ENCODE measurements at regions not wholly inside any gene's neighbourhood (a gene's known extent, or its start where the extent isn't known, plus 50 kb on each side); places are given as distances from the start of the nearest gene placed in this dataset.

DNA sequence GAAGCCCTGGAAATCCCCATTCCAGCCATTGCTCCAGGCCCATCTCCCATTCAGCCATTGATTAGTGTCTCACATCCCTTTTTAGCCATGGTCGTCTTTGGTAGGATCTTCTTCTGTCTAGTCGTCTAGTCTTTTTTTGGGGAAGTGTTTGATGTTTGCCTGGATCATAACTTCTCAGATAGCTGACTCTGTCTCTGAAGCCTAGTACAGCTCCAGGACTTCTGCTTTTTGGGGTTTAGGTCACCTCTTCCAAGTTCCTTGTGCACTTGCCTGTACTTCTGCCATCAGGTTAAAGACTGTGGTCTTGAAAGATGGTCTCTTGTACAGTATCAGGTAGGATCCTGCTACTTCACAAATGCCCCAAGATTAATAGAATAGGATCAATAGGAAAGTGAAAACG lies 553.5 kb downstream of the PKHD1 start:
- DNase-seq (ENCODE audit: low spot score) = no peak
- Mint-ChIP-seq H3K9me3 (no peaks in the 10 kb centered on the region), H3K36me3 (ENCODE audit: low read depth) (no peaks in the 10 kb centered on the region), H3K27ac (no peak overlapping the region), H3K27me3 (ENCODE audit: low read depth) (no peaks in the 10 kb centered on the region), H3K4me1 (ENCODE audit: low read depth) (no peaks in the 10 kb centered on the region), H3K4me3 (no peak overlapping the region)

GRCh38 chr6:51535327-51535726 lies 552.1 kb downstream of the PKHD1 start:
- DNase-seq (ENCODE audit: low spot score) = no peak
- Mint-ChIP-seq H3K4me1 (ENCODE audit: low read depth) (no peaks in the 10 kb centered on the region), H3K27me3 (ENCODE audit: low read depth) (no peaks in the 10 kb centered on the region), H3K9me3 (no peaks in the 10 kb centered on the region), H3K4me3 (no peak overlapping the region), H3K36me3 (ENCODE audit: low read depth) (no peaks in the 10 kb centered on the region), H3K27ac (no peak overlapping the region)

GRCh38 chr6:51536728-51537127 lies 550.7 kb downstream of the PKHD1 start:
- Mint-ChIP-seq H3K4me3 (no peak overlapping the region), H3K4me1 (ENCODE audit: low read depth) (no peaks in the 10 kb centered on the region), H3K27ac (no peak overlapping the region), H3K9me3 (no peaks in the 10 kb centered on the region), H3K27me3 (ENCODE audit: low read depth) (no peaks in the 10 kb centered on the region), H3K36me3 (ENCODE audit: low read depth) (no peaks in the 10 kb centered on the region)
- no peak for DNase-seq (ENCODE audit: low spot score)

GRCh38 chr6:51541847-51542246 lies 545.6 kb downstream of the PKHD1 start:
- Mint-ChIP-seq H3K4me1 (ENCODE audit: low read depth) (no peaks in the 10 kb centered on the region), H3K4me3 (no peak overlapping the region), H3K27ac (no peak overlapping the region), H3K36me3 (ENCODE audit: low read depth) (no peaks in the 10 kb centered on the region), H3K9me3 (no peaks in the 10 kb centered on the region), H3K27me3 (ENCODE audit: low read depth) (no peaks in the 10 kb centered on the region)
- no peak for DNase-seq (ENCODE audit: low spot score)

GRCh38 chr6:51542475-51542874 lies 544.9 kb downstream of the PKHD1 start:
- no peak for DNase-seq (ENCODE audit: low spot score)
- no peaks in the 10 kb centered on the region for H3K27me3 Mint-ChIP-seq (ENCODE audit: low read depth)
- no peaks in the 10 kb centered on the region for H3K4me1 Mint-ChIP-seq (ENCODE audit: low read depth)
- no peak overlapping the region for H3K4me3 Mint-ChIP-seq
- H3K9me3 Mint-ChIP-seq = no peaks in the 10 kb centered on the region
- H3K27ac Mint-ChIP-seq = no peak overlapping the region
- no peaks in the 10 kb centered on the region for H3K36me3 Mint-ChIP-seq (ENCODE audit: low read depth)

DNA sequence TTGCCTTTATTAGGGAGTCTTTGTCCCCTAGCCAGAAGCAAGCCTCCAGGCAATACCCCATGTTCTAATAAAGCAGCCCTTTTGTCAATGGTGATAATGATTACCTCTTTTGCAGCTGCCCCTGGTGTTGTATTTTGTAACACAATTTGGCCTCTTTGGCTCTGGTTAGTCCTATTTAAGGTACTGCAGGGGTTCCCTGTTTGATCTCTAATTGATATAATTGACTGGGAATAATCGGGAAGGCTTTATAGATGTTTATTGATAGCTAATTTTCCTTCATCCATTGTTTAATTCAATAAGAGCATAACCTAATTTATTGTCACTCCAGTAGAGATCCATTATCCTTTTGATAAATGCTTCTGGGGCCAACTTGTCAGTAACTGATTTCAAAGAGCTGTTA lies 537.2 kb downstream of the PKHD1 start:
- H3K4me3 Mint-ChIP-seq = no peak overlapping the region
- H3K9me3 Mint-ChIP-seq = no peaks in the 10 kb centered on the region
- H3K4me1 Mint-ChIP-seq (ENCODE audit: low read depth) = no peaks in the 10 kb centered on the region

DNA sequence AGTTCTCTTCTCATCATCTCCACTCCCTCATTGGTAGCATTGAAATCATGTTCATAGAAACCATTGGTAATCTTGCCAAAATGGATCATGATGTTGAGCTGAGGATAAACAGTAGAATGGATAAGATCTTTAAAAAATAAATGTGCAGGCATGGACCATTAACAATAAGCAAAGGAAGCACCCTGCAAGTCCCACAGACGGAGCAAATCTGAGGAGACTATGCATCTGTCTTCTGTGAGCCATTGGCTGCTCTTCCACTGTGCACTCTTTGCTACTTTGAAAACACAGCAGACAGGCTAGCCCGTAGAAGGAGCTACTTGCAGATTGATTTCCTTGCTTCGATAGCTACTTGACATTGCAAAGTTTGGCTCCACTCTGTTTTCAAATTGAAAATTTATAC lies 535.0 kb downstream of the PKHD1 start:
- no peaks in the 10 kb centered on the region for H3K36me3 Mint-ChIP-seq (ENCODE audit: low read depth)
- no peak overlapping the region for H3K27ac Mint-ChIP-seq
- no peaks in the 10 kb centered on the region for H3K9me3 Mint-ChIP-seq
- H3K27me3 Mint-ChIP-seq (ENCODE audit: low read depth) = no peaks in the 10 kb centered on the region
- no peak overlapping the region for H3K4me3 Mint-ChIP-seq
- no peak for DNase-seq (ENCODE audit: low spot score)
- no peaks in the 10 kb centered on the region for H3K4me1 Mint-ChIP-seq (ENCODE audit: low read depth)

More for the DNA sequence above, 537.2 kb downstream of the PKHD1 start:
- H3K27me3 Mint-ChIP-seq (ENCODE audit: low read depth) = no peaks in the 10 kb centered on the region
- no peaks in the 10 kb centered on the region for H3K36me3 Mint-ChIP-seq (ENCODE audit: low read depth)
- no peak for DNase-seq (ENCODE audit: low spot score)
- no peak overlapping the region for H3K27ac Mint-ChIP-seq

DNA sequence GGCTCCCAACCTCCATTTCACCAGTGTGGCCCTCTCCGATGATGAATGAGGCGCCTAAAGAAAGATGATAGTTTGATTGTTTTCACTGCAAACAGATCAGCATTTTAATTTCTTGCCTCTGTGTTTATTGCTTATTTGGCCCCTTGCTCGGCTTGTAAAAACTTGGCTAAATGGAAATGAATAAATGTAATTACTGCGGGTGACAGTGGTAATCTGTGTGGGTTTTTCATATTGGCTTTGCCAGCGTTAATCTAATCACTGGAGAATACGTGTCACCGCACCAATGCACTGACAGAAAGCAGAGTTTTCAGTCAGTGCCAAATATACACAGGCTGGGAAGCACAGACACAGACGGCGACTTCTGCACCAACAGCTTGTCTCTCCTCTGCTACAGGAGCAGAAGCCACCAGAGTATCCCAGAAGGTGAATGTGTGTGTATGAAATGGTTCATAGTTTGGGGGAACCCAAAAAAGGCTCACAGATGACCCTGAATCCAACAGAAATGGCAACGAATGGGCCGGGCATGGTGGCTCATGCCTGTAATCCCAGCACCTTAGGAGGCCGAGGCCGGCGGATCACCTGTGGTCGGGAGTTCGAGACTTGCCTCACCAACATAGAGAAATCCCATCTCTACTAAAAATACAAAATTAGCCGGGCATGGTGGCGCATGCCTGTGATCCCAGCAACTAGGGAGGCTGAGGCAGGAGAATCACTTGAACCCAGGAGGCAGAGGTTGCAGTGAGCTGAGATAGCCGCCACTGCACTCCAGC lies 534.0 kb downstream of the PKHD1 start:
- H3K9me3 Mint-ChIP-seq = no peaks in the 10 kb centered on the region
- H3K36me3 Mint-ChIP-seq (ENCODE audit: low read depth) = no peaks in the 10 kb centered on the region
- H3K4me3 Mint-ChIP-seq = no peak overlapping the region
- no peak for DNase-seq (ENCODE audit: low spot score)
- H3K4me1 Mint-ChIP-seq (ENCODE audit: low read depth) = no peaks in the 10 kb centered on the region
- H3K27ac Mint-ChIP-seq = no peak overlapping the region
- no peaks in the 10 kb centered on the region for H3K27me3 Mint-ChIP-seq (ENCODE audit: low read depth)

- no peak overlapping the region for H3K27ac Mint-ChIP-seq
- no peak overlapping the region for H3K4me3 Mint-ChIP-seq
- no peaks in the 10 kb centered on the region for H3K9me3 Mint-ChIP-seq
- DNase-seq (ENCODE audit: low spot score) = no peak
- H3K27me3 Mint-ChIP-seq (ENCODE audit: low read depth) = no peaks in the 10 kb centered on the region
- no peaks in the 10 kb centered on the region for H3K4me1 Mint-ChIP-seq (ENCODE audit: low read depth)
- no peaks in the 10 kb centered on the region for H3K36me3 Mint-ChIP-seq (ENCODE audit: low read depth)
These were observed 533.4 kb downstream of the PKHD1 start for GRCh38 chr6:51554029-51554428.

DNA sequence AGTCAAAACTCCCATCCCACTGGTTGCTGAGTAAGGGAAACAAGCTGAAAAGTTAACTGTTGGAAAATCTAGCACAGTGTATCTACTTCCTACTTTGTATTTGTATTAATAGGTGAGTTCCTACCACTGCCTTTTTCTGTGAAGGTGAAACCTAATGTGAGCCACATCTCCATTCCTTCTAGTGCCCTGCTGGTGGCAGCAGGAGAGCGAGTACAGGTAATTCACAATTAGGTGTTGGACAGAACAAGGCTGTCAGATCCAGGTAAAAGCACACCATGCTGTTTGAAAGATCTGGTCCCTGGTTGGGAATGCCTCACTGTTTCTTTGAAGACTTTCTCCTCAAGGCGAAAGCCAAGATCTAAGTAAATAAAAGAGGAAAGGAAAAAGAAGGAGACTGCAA lies 528.4 kb downstream of the PKHD1 start:
- no peak for DNase-seq (ENCODE audit: low spot score)
- no peaks in the 10 kb centered on the region for H3K36me3 Mint-ChIP-seq (ENCODE audit: low read depth)
- no peak overlapping the region for H3K4me3 Mint-ChIP-seq
- H3K4me1 Mint-ChIP-seq (ENCODE audit: low read depth) = peaks cover 2% of the 10 kb centered on the region
- no peak overlapping the region for H3K27ac Mint-ChIP-seq
- H3K9me3 Mint-ChIP-seq = no peaks in the 10 kb centered on the region
- no peaks in the 10 kb centered on the region for H3K27me3 Mint-ChIP-seq (ENCODE audit: low read depth)

GRCh38 chr6:51562198-51562597 lies 525.2 kb downstream of the PKHD1 start:
- no peaks in the 10 kb centered on the region for H3K36me3 Mint-ChIP-seq (ENCODE audit: low read depth)
- H3K27ac Mint-ChIP-seq = no peak overlapping the region
- peaks cover 2% of the 10 kb centered on the region for H3K4me1 Mint-ChIP-seq (ENCODE audit: low read depth)
- H3K27me3 Mint-ChIP-seq (ENCODE audit: low read depth) = no peaks in the 10 kb centered on the region
- H3K9me3 Mint-ChIP-seq = no peaks in the 10 kb centered on the region
- DNase-seq (ENCODE audit: low spot score) = no peak
- no peak overlapping the region for H3K4me3 Mint-ChIP-seq

All from T-helper 2 cell treated with Interferon-gamma antibody and Interleukin-4, amounts not matched to agents 5 μg/mL and 100 μg/mL, for 36 hours (primary cell).